Pons (tissue), 1 donor: ENCODE measurements at regions not wholly inside any gene's neighbourhood (a gene's known extent, or its start where the extent isn't known, plus 50 kb on each side); places are given as distances from the start of the nearest gene placed in this dataset.
"Not testable (repeated sequence)": the region's sequence is repeated elsewhere in the genome, so short reads cannot be mapped to it uniquely, and the experiment has no call there.

ENCODE experiments used
- DNase-seq: peaks from one replicate; pipeline ENCODE4 v3.0.0-alpha.2; 2016; ENCODE audit warnings: low spot score

- no peak for DNase-seq
Observed at GRCh38 chr1:47594627-47595026, 156.8 kb downstream of the FOXD2 start.

GRCh38 chr1:47596328-47596727, 158.5 kb downstream of the FOXD2 start:
- DNase-seq = no peak

GRCh38 chr1:47598357-47598756, 160.5 kb downstream of the FOXD2 start:
- DNase-seq = no peak

- DNase-seq = no peak
Observed at GRCh38 chr1:47599777-47600176, 161.9 kb downstream of the FOXD2 start.

- DNase-seq = not testable (repeated sequence)
Observed at GRCh38 chr1:47602491-47602890, 164.6 kb downstream of the FOXD2 start.

GRCh38 chr1:47604869-47605268, 167.0 kb downstream of the FOXD2 start:
- DNase-seq = not testable (repeated sequence)

- DNase-seq = no peak
Observed at GRCh38 chr1:47608296-47608875, 170.5 kb downstream of the FOXD2 start.

GRCh38 chr1:47611992-47612391, 174.1 kb downstream of the FOXD2 start:
- DNase-seq = no peak

GRCh38 chr1:47612819-47613218, 175.0 kb downstream of the FOXD2 start:
- no peak for DNase-seq

GRCh38 chr1:47616036-47616435, 178.2 kb downstream of the FOXD2 start:
- no peak for DNase-seq

GRCh38 chr1:47616906-47617305, 179.1 kb downstream of the FOXD2 start:
- DNase-seq = no peak

GRCh38 chr1:47617381-47618221, 179.8 kb downstream of the FOXD2 start:
- DNase-seq = no peak

GRCh38 chr1:47618222-47618720, 180.4 kb downstream of the FOXD2 start:
- no peak for DNase-seq

GRCh38 chr1:47618830-47619229, 181.0 kb downstream of the FOXD2 start:
- DNase-seq = no peak

GRCh38 chr1:47621483-47621882, 183.6 kb downstream of the FOXD2 start:
- DNase-seq = no peak

- DNase-seq = no peak
Observed at GRCh38 chr1:47621977-47622376, 184.1 kb downstream of the FOXD2 start.

GRCh38 chr1:47622776-47623556, 185.1 kb downstream of the FOXD2 start:
- DNase-seq = no peak

- DNase-seq = no peak
Observed at GRCh38 chr1:47623557-47623940, 185.7 kb downstream of the FOXD2 start.

GRCh38 chr1:47624531-47624930, 186.7 kb downstream of the FOXD2 start:
- no peak for DNase-seq

- DNase-seq = no peak
Observed at GRCh38 chr1:47627016-47627415, 189.2 kb downstream of the FOXD2 start.

GRCh38 chr1:47627471-47628370, 189.9 kb downstream of the FOXD2 start:
- no peak for DNase-seq

GRCh38 chr1:47629201-47629600, 191.4 kb downstream of the FOXD2 start:
- DNase-seq = no peak
